ENCODE measurements at regions not wholly inside any gene's neighbourhood (a gene's known extent, or its start where the extent isn't known, plus 50 kb on each side); places are given as distances from the start of the nearest gene placed in this dataset.

DNA sequence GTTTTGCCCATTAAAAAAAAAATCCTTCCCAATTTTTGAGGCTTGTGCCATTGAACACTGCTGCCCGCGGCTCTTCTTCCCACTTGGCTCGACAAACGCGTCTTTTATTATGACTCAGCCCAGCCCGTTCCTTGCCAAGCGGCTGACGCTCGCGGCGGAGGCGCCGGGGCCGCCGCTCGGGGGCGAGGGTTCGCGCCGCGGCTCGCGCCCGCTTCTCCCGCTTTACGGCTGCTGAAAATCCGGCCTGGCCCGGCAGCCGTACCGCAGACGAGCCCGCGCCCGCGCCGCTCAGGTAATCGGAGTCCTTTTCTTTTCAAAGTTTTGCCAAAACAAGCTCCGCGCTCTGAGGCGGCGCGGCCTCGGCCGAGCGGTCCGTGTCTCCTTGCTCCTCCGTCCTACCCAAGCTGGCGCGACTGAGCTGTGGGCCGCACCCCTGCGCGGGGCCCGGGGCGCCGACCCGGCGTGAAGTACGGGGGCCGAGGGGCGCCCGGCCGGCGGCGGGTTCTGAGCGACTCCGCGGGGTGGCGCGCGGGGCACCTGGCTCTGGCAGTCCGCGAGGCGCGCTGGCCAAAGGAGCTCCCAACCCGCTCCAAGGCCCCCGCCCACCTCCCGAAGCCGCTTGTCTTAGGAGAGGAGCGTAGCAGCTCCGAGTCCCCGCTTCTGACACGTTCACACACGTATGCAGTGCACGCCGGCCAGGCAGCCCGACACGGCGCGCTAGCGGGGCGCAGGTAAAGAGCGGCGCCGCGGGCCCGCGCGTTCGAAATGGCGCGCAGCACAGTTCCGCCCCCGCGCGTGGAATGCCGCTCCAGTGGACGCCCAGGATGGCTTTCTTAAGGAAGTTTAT lies 418.2 kb upstream of the NAALADL2 start (continued):
- TF ChIP-seq, protein P1, sequence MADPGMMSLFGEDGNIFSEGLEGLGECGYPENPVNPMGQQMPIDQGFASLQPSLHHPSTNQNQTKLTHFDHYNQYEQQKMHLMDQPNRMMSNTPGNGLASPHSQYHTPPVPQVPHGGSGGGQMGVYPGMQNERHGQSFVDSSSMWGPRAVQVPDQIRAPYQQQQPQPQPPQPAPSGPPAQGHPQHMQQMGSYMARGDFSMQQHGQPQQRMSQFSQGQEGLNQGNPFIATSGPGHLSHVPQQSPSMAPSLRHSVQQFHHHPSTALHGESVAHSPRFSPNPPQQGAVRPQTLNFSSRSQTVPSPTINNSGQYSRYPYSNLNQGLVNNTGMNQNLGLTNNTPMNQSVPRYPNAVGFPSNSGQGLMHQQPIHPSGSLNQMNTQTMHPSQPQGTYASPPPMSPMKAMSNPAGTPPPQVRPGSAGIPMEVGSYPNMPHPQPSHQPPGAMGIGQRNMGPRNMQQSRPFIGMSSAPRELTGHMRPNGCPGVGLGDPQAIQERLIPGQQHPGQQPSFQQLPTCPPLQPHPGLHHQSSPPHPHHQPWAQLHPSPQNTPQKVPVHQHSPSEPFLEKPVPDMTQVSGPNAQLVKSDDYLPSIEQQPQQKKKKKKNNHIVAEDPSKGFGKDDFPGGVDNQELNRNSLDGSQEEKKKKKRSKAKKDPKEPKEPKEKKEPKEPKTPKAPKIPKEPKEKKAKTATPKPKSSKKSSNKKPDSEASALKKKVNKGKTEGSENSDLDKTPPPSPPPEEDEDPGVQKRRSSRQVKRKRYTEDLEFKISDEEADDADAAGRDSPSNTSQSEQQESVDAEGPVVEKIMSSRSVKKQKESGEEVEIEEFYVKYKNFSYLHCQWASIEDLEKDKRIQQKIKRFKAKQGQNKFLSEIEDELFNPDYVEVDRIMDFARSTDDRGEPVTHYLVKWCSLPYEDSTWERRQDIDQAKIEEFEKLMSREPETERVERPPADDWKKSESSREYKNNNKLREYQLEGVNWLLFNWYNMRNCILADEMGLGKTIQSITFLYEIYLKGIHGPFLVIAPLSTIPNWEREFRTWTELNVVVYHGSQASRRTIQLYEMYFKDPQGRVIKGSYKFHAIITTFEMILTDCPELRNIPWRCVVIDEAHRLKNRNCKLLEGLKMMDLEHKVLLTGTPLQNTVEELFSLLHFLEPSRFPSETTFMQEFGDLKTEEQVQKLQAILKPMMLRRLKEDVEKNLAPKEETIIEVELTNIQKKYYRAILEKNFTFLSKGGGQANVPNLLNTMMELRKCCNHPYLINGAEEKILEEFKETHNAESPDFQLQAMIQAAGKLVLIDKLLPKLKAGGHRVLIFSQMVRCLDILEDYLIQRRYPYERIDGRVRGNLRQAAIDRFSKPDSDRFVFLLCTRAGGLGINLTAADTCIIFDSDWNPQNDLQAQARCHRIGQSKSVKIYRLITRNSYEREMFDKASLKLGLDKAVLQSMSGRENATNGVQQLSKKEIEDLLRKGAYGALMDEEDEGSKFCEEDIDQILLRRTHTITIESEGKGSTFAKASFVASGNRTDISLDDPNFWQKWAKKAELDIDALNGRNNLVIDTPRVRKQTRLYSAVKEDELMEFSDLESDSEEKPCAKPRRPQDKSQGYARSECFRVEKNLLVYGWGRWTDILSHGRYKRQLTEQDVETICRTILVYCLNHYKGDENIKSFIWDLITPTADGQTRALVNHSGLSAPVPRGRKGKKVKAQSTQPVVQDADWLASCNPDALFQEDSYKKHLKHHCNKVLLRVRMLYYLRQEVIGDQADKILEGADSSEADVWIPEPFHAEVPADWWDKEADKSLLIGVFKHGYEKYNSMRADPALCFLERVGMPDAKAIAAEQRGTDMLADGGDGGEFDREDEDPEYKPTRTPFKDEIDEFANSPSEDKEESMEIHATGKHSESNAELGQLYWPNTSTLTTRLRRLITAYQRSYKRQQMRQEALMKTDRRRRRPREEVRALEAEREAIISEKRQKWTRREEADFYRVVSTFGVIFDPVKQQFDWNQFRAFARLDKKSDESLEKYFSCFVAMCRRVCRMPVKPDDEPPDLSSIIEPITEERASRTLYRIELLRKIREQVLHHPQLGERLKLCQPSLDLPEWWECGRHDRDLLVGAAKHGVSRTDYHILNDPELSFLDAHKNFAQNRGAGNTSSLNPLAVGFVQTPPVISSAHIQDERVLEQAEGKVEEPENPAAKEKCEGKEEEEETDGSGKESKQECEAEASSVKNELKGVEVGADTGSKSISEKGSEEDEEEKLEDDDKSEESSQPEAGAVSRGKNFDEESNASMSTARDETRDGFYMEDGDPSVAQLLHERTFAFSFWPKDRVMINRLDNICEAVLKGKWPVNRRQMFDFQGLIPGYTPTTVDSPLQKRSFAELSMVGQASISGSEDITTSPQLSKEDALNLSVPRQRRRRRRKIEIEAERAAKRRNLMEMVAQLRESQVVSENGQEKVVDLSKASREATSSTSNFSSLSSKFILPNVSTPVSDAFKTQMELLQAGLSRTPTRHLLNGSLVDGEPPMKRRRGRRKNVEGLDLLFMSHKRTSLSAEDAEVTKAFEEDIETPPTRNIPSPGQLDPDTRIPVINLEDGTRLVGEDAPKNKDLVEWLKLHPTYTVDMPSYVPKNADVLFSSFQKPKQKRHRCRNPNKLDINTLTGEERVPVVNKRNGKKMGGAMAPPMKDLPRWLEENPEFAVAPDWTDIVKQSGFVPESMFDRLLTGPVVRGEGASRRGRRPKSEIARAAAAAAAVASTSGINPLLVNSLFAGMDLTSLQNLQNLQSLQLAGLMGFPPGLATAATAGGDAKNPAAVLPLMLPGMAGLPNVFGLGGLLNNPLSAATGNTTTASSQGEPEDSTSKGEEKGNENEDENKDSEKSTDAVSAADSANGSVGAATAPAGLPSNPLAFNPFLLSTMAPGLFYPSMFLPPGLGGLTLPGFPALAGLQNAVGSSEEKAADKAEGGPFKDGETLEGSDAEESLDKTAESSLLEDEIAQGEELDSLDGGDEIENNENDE (IDR thresholded peaks at IDR 0.05; ENCODE audit: insufficient replicate concordance, low read length), result no peak
- no peak for TF ChIP-seq SIRT6 (IDR thresholded peaks at IDR 0.05; ENCODE audit: low read length)
- TF ChIP-seq HDAC2 (IDR thresholded peaks at IDR 0.05; ENCODE audit: borderline replicate concordance in 1 of 2, low read depth in 2 of 2, low read length in 2 of 2), result peak in 1 of 2 experiments; percentile 22; a peak in 1 of 4 replicates
- TF ChIP-seq, protein P2, sequence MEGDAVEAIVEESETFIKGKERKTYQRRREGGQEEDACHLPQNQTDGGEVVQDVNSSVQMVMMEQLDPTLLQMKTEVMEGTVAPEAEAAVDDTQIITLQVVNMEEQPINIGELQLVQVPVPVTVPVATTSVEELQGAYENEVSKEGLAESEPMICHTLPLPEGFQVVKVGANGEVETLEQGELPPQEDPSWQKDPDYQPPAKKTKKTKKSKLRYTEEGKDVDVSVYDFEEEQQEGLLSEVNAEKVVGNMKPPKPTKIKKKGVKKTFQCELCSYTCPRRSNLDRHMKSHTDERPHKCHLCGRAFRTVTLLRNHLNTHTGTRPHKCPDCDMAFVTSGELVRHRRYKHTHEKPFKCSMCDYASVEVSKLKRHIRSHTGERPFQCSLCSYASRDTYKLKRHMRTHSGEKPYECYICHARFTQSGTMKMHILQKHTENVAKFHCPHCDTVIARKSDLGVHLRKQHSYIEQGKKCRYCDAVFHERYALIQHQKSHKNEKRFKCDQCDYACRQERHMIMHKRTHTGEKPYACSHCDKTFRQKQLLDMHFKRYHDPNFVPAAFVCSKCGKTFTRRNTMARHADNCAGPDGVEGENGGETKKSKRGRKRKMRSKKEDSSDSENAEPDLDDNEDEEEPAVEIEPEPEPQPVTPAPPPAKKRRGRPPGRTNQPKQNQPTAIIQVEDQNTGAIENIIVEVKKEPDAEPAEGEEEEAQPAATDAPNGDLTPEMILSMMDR (IDR thresholded peaks at IDR 0.05; ENCODE audit: control extremely low read depth in 1 of 3, insufficient read depth in 1 of 3, low read depth in 1 of 3, low read length in 3 of 3), result peak in 1 of 3 experiments; percentile 1; a peak in 1 of 4 replicates
- peak; percentile 73; the same call in 1 of the 2 replicates for TF ChIP-seq BACH1 (IDR thresholded peaks at IDR 0.05; ENCODE audit: low read length)
- TF ChIP-seq CBX5 (IDR thresholded peaks at IDR 0.05; ENCODE audit: low read depth, low read length), result no peak
- peak; percentile 67; the same call in 1 of the 2 replicates for TF ChIP-seq JUND (IDR thresholded peaks at IDR 0.05; ENCODE audit: low read length)
